Gastrocnemius medialis (tissue), 4 donors: ENCODE measurements at regions not wholly inside any gene's neighbourhood (a gene's known extent, or its start where the extent isn't known, plus 50 kb on each side); places are given as distances from the start of the nearest gene placed in this dataset.

ENCODE experiments used
- ATAC-seq, 2 donors: fragments of 150-250 bp; one replicate each; pipeline ENCODE4 v1.9.1; 2016
- DNase-seq, 2 donors: peaks; one replicate each; pipeline ENCODE4 v3.0.0-alpha.2; 2019
- H3K27ac ChIP-seq, 4 donors: fragments of 200-600 bp; sonication (generic); 1 replicate in 1 of 4; 2 replicates in 3 of 4; pipeline ENCODE4 v1.5.1; 2016 to 2018; ENCODE audit warnings: mild to moderate bottlenecking in 2 of 4, moderate library complexity in 1 of 4
- H3K27me3 ChIP-seq, 3 donors: fragments of 200-600 bp; sonication (generic) in 2 of 3; 1 replicate in 1 of 3; 2 replicates in 2 of 3; pipeline versions ENCODE4 v1.5.1 to v1.6.0; 2016 to 2019; ENCODE audit warnings: mild to moderate bottlenecking in 1 of 3, moderate library complexity in 1 of 3
- H3K36me3 ChIP-seq, 2 donors: fragments of 200-600 bp; sonication (generic) in 1 of 2; one replicate each; pipeline ENCODE4 v1.5.1; 2017 to 2018
- H3K4me1 ChIP-seq, 2 donors: fragments of 200-600 bp; sonication (generic) in 1 of 2; one replicate each; pipeline ENCODE4 v1.5.1; 2016 to 2017; ENCODE audit warnings: mild to moderate bottlenecking in 2 of 2
- H3K4me3 ChIP-seq, 4 donors: fragments of 200-600 bp; sonication (generic) in 3 of 4; 1 replicate in 1 of 4; 2 replicates in 3 of 4; pipeline ENCODE4 v1.5.1; 2016 to 2019; ENCODE audit warnings: mild to moderate bottlenecking in 2 of 4
- H3K9me3 ChIP-seq, 3 donors: fragments of 200-600 bp; sonication (generic) in 2 of 3; 1 replicate in 1 of 3; 2 replicates in 2 of 3; pipeline ENCODE4 v1.5.1; 2016 to 2019
- POLR2A ChIP-seq, 2 donors: fragments of 450-650 bp; IDR thresholded peaks; one replicate each; pipeline ENCODE4 v1.6.1; 2017; ENCODE audit warnings: antibody characterized with exemption in 2 of 2, mild to moderate bottlenecking in 2 of 2, moderate library complexity in 2 of 2
- in situ Hi-C, 4 donors: fragments of 200-750 bp; cut with MboI; loops; one replicate each; pipeline versions ENCODE4 v1.15.0 to v1.8.0; 2017; ENCODE audit warnings: low sequenced_read_pairs in 4 of 4
- intact Hi-C: fragments of 100-400 bp; cut with DNase I; formaldehyde crosslinking; loops from one replicate; pipeline ENCODE4 v1.15.1; 2023; ENCODE audit warnings: low total_unique reads
- TF ChIP-seq, protein P1 (sequence below), 5 experiments: fragments of 450-650 bp in 3 of 5; fragments of 200-600 bp in 2 of 5; sonication (generic) in 2 of 5; IDR thresholded peaks in 4 of 5; conservative IDR thresholded peaks in 1 of 5; 1 replicate in 4 of 5; 2 replicates in 1 of 5; pipeline ENCODE4 v1.5.1; 2016 to 2019; ENCODE audit warnings: antibody characterized with exemption in 5 of 5, mild to moderate bottlenecking in 3 of 5, moderate library complexity in 3 of 5

DNA sequence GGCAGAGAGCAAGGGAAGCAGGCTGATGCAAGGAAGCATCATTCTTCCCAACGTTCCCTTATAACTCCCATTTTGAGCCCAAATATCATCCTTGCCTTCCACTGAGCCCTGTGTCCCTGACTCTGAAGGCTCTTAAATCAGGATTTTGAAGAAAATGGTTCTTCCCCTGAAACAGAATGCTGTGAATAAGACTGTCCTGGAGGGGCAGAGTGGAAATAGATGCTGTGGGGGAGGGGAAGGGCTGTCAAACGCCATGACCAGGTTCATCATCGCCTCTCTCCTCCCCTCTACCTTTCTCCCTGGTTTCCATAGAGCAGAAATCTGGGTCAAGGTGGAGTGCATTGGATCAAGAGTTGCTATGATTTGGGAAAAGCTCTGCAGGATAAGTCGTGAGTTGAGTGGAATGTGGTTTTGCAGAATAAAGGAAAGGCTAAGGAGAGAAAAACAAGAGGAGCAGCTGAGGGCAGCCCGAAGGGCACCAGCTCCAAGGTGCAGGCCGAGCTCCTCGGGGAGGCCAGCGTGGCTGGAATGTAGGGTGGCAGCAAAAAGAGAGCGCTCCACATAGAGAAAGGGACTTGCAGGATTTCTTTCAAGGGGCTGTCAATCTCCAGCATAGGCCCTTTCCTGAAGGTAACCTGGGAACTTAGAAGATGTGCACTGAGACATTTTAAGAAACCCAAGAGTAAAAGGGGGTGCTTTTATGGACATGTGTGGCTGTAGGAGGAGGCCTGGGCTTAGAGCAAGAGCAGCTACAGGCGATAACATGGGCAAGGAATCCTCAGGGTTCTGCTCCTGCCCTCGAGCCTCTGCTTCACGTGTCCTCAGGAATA lies 120.8 kb upstream of the CDYL start:
- intact Hi-C loops (no loop called here), in situ Hi-C loops (loop anchor here in 1 of 4 donors (10.0 kb wide), 1 partner anchor 109 kb away; no protein-coding TSS in a partner anchor)
- H3K36me3 ChIP-seq, result no peaks in the 10 kb centered on the region
- H3K4me1 ChIP-seq, result peaks cover 0 to 2% of the 10 kb centered on the region in 2 donors
- H3K27me3 ChIP-seq, result no peaks in the 10 kb centered on the region
- H3K27ac ChIP-seq, result no peak overlapping the region
- ATAC-seq, result no peak
- TF ChIP-seq POLR2A (IDR thresholded peaks at IDR 0.05), result no peak
- TF ChIP-seq, protein P1, sequence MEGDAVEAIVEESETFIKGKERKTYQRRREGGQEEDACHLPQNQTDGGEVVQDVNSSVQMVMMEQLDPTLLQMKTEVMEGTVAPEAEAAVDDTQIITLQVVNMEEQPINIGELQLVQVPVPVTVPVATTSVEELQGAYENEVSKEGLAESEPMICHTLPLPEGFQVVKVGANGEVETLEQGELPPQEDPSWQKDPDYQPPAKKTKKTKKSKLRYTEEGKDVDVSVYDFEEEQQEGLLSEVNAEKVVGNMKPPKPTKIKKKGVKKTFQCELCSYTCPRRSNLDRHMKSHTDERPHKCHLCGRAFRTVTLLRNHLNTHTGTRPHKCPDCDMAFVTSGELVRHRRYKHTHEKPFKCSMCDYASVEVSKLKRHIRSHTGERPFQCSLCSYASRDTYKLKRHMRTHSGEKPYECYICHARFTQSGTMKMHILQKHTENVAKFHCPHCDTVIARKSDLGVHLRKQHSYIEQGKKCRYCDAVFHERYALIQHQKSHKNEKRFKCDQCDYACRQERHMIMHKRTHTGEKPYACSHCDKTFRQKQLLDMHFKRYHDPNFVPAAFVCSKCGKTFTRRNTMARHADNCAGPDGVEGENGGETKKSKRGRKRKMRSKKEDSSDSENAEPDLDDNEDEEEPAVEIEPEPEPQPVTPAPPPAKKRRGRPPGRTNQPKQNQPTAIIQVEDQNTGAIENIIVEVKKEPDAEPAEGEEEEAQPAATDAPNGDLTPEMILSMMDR (IDR thresholded peaks at IDR 0.05 in 4 of 5, conservative IDR thresholded peaks at IDR 0.05 in 1 of 5), result no peak
- H3K4me3 ChIP-seq, result no peak overlapping the region
- DNase-seq, result no peak
- H3K9me3 ChIP-seq, result no peaks in the 10 kb centered on the region

GRCh38 chr6:4653141-4653540 lies 123.1 kb upstream of the CDYL start:
- Histone ChIP-seq H3K27me3 (no peaks in the 10 kb centered on the region), H3K4me3 (no peak overlapping the region), H3K27ac (no peak overlapping the region), H3K36me3 (no peaks in the 10 kb centered on the region), H3K9me3 (no peaks in the 10 kb centered on the region), H3K4me1 (no peaks in the 10 kb centered on the region)
- intact Hi-C loops (no loop called here), in situ Hi-C loops (loop anchor here in 1 of 4 donors (10.0 kb wide), 1 partner anchor 112 kb away; no protein-coding TSS in a partner anchor)
- DNase-seq, result no peak
- TF ChIP-seq POLR2A (IDR thresholded peaks at IDR 0.05), result no peak
- TF ChIP-seq, protein P1 (IDR thresholded peaks at IDR 0.05 in 4 of 5, conservative IDR thresholded peaks at IDR 0.05 in 1 of 5), result no peak
- no peak for ATAC-seq

DNA sequence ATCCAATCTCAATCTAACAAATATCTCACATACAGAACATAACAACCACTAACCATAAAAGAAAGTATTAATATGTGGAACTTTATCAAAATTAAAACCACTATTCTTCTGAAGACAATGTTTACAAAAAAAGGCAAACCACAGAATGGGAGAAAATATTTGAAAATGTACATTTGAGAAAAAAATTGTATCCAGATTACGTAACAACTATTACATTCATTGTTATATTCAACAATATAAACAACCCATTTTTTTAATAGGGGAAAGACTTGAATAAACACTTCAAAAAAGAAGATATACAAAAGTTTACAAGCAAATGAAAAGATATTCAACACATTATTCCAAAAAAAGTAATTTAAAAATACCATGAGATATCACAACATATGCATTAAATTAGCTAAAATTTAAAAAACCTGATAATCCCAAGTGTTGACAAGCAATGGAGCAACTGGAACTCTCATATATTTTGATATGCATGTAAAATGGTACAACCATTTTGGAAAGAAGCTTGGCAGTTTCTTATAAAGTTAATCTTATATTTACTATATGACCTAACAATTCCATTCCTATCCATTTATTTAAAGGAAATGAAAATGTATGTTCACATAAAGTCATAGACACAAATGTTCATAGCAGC lies 124.3 kb upstream of the CDYL start:
- Histone ChIP-seq H3K4me3 (no peak overlapping the region), H3K36me3 (no peaks in the 10 kb centered on the region), H3K27ac (no peak overlapping the region), H3K4me1 (peaks cover 4 to 5% of the 10 kb centered on the region in 2 donors), H3K27me3 (no peaks in the 10 kb centered on the region), H3K9me3 (no peaks in the 10 kb centered on the region)
- TF ChIP-seq, protein P1 (IDR thresholded peaks at IDR 0.05 in 4 of 5, conservative IDR thresholded peaks at IDR 0.05 in 1 of 5), result no peak
- TF ChIP-seq POLR2A (IDR thresholded peaks at IDR 0.05), result no peak
- in situ Hi-C loops, result loop anchor here in 1 of 4 donors (10.0 kb wide), 1 partner anchor 113 kb away; no protein-coding TSS in a partner anchor
- DNase-seq, result no peak
- intact Hi-C loops, result no loop called here
- ATAC-seq, result no peak

DNA sequence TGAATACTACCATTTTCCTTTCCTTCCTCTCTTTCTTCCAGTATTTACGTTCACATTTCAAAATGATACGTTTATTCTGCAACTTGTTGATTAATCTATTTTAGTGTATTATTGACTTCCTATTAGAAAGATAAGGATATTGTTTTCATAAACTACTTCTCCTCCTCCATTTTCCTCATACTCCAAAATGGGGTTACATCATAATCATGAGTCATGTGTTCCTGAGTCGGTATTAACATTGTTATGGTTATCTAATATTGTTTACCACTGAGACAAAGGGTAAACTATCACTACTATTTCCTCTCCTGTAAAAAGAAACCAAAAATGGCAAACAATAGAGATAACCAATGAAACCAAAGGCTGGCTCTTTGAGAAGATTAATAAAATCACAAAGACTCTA lies 126.5 kb upstream of the CDYL start:
- Histone ChIP-seq H3K27ac (no peak overlapping the region), H3K36me3 (no peaks in the 10 kb centered on the region), H3K4me1 (peaks cover 4 to 6% of the 10 kb centered on the region in 2 donors), H3K4me3 (no peak overlapping the region), H3K27me3 (no peaks in the 10 kb centered on the region), H3K9me3 (no peaks in the 10 kb centered on the region)
- no peak for ATAC-seq
- in situ Hi-C loops, result loop anchor here in 1 of 4 donors (10.0 kb wide), 1 partner anchor 115 kb away; no protein-coding TSS in a partner anchor
- no peak for DNase-seq
- TF ChIP-seq, protein P1 (IDR thresholded peaks at IDR 0.05 in 4 of 5, conservative IDR thresholded peaks at IDR 0.05 in 1 of 5), result no peak
- no peak for TF ChIP-seq POLR2A (IDR thresholded peaks at IDR 0.05)
- intact Hi-C loops, result no loop called here
